Vagina (tissue), 2 donors: ENCODE measurements at regions not wholly inside any gene's neighbourhood (a gene's known extent, or its start where the extent isn't known, plus 50 kb on each side); places are given as distances from the start of the nearest gene placed in this dataset.

Experiments used
- CTCF ChIP-seq, 3 experiments: fragments of 450-650 bp in 2 of 3; fragments of 200-600 bp in 1 of 3; sonication (generic) in 1 of 3; IDR thresholded peaks; one replicate each; pipeline ENCODE4 v1.5.1; 2017 to 2019; ENCODE audit warnings: antibody characterized with exemption in 3 of 3, mild to moderate bottlenecking in 2 of 3, moderate library complexity in 2 of 3
- POLR2A ChIP-seq, 2 donors: fragments of 450-650 bp; IDR thresholded peaks; one replicate each; pipeline ENCODE4 v1.6.1; 2017; ENCODE audit warnings: antibody characterized with exemption in 2 of 2, mild to moderate bottlenecking in 2 of 2, moderate library complexity in 2 of 2
- POLR2AphosphoS5 ChIP-seq, 2 donors: sonication (generic); formaldehyde crosslinking; IDR thresholded peaks; one replicate each; pipeline ENCODE4 v1.9.0; 2017; ENCODE audit warnings: antibody characterized with exemption in 2 of 2, mild to moderate bottlenecking in 2 of 2, low read depth in 1 of 2; ENCODE audit not compliant: insufficient read depth in 1 of 2

GRCh38 chr11:34758262-34758661 lies 137.4 kb downstream of the EHF start:
- TF ChIP-seq POLR2A (IDR thresholded peaks at IDR 0.05) (no peak), POLR2AphosphoS5 (IDR thresholded peaks at IDR 0.05; ENCODE audit: insufficient read depth in 1 of 2, low read depth in 1 of 2) (no peak), CTCF (IDR thresholded peaks at IDR 0.05) (no peak)
